ENCODE measurements at regions not wholly inside any gene's neighbourhood (a gene's known extent, or its start where the extent isn't known, plus 50 kb on each side); places are given as distances from the start of the nearest gene placed in this dataset.

DNA sequence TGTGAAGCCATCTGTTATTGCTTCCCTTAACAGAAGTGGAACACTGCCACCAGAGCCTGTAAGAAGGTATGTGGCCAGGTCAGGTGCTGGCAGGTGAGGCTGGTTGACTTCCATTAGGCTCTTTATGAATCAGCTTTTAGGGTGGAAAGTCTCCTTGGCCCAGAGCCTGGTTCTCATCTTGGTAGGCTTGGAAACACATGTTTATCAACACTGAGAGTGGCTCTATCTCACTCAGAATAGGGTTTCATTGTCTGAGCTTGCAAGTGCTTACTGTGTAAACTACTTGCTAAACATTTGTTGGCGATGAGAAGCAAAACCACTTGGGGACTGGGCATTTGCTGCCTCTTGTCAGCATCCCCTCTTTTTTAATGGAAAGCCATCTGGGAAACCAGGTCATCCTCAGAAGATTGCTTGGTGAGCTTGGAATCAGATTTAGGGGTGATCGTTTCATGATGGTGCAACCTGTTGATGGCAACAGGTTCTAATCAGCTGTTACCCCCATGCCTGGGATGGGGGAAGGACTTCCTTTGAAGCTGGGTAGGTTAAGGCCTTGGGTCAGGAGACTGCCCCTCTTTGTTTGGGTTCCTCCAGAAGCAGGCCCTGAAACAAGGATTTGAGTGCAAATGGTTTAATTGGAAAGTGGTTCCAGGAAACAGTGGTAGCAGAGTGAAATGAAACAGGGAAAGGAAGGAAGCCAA lies 75.0 kb upstream of the AMPD3 start:
- Mint-ChIP-seq H3K9me3 (no peaks in the 10 kb centered on the region), H3K4me1 (ENCODE audit: low read depth) (no peaks in the 10 kb centered on the region), H3K4me3 (no peak overlapping the region), H3K36me3 (ENCODE audit: insufficient read depth) (no peaks in the 10 kb centered on the region), H3K27me3 (ENCODE audit: low read depth) (peaks cover 6% of the 10 kb centered on the region)
- no peak for ATAC-seq
- no peak for DNase-seq

DNA sequence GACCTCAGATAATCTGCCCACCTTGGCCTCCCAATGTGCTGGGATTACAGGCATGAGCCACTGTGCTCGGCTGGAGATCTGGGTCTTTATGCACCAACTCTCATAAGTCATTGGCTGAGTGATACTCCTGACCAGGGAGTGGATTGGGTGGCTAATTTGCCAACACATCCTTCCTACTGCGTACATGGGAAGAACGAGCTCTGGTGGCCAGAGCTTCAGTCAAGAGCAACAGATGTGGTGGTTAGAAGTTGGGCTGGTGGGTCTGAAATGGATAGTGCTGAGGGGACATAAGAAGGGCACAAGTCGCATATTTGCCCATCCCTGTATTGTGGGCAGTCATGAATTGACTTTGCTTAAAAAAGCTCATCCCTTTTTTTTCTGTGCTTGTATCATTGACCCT lies 74.1 kb upstream of the AMPD3 start:
- Mint-ChIP-seq H3K4me1 (ENCODE audit: low read depth) (no peaks in the 10 kb centered on the region), H3K4me3 (no peak overlapping the region), H3K36me3 (ENCODE audit: insufficient read depth) (no peaks in the 10 kb centered on the region), H3K27me3 (ENCODE audit: low read depth) (peaks cover 6% of the 10 kb centered on the region), H3K9me3 (no peaks in the 10 kb centered on the region)
- DNase-seq (no peak), ATAC-seq (no peak)

DNA sequence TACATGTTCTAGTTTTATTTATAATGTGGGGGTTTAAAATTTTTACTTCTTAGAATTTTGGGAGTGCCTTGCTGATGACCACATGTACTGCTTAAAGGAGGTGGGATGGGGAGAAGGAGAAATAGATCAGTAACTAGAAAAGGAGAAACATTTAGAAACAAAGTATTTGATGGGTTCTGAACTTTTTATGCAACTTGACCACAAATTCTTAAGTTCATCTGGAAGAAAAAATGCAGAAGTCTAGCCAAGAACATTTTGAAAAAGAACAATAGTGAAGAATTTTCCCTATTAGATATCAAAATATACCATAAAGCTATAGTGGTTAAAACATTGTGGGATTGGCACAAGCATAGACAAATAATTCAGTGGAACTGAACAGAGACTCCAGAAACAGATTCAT lies 73.3 kb upstream of the AMPD3 start:
- ATAC-seq = no peak
- no peak for DNase-seq
- H3K27me3 Mint-ChIP-seq (ENCODE audit: low read depth) = peaks cover 13% of the 10 kb centered on the region
- H3K9me3 Mint-ChIP-seq = no peaks in the 10 kb centered on the region
- H3K36me3 Mint-ChIP-seq (ENCODE audit: insufficient read depth) = no peaks in the 10 kb centered on the region
- no peak overlapping the region for H3K4me3 Mint-ChIP-seq
- no peaks in the 10 kb centered on the region for H3K4me1 Mint-ChIP-seq (ENCODE audit: low read depth)

GRCh38 chr11:10382518-10382917 lies 72.5 kb upstream of the AMPD3 start:
- no peak overlapping the region for H3K4me3 Mint-ChIP-seq
- H3K36me3 Mint-ChIP-seq (ENCODE audit: insufficient read depth) = no peaks in the 10 kb centered on the region
- DNase-seq = no peak
- H3K9me3 Mint-ChIP-seq = no peaks in the 10 kb centered on the region
- peak; percentile 70 to 77 for ATAC-seq
- no peaks in the 10 kb centered on the region for H3K4me1 Mint-ChIP-seq (ENCODE audit: low read depth)
- H3K27me3 Mint-ChIP-seq (ENCODE audit: low read depth) = peaks cover 20% of the 10 kb centered on the region

DNA sequence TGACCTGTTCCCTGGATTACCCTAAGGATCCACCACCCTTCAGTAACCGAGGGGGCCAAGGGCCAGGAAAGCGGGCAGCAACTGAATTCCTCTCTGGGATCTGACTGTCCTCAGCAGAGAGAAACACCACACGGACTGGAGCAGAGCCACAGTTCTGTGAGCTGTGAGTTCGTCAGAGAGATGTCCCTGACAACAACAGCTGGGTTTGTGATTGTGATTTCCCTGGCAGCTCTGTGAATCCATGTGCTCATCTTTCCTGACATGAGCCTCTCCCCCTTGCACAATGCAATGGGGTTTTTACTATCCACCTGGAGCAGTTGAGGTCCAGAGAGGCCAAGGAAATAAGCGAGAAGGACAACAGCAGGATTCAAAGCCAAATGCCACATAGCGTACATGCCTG lies 69.4 kb upstream of the AMPD3 start:
- Mint-ChIP-seq H3K4me1 (ENCODE audit: low read depth) (no peaks in the 10 kb centered on the region), H3K27me3 (ENCODE audit: low read depth) (peaks cover 31% of the 10 kb centered on the region), H3K4me3 (no peak overlapping the region), H3K9me3 (no peaks in the 10 kb centered on the region), H3K36me3 (ENCODE audit: insufficient read depth) (no peaks in the 10 kb centered on the region)
- DNase-seq = no peak
- ATAC-seq = no peak

- no peaks in the 10 kb centered on the region for H3K36me3 Mint-ChIP-seq (ENCODE audit: insufficient read depth)
- no peaks in the 10 kb centered on the region for H3K4me1 Mint-ChIP-seq (ENCODE audit: low read depth)
- no peaks in the 10 kb centered on the region for H3K9me3 Mint-ChIP-seq
- no peak for ATAC-seq
- H3K4me3 Mint-ChIP-seq = no peak overlapping the region
- DNase-seq = no peak
- H3K27me3 Mint-ChIP-seq (ENCODE audit: low read depth) = peaks cover 33% of the 10 kb centered on the region
Measured at GRCh38 chr11:10386361-10386760, 68.7 kb upstream of the AMPD3 start.

- H3K27me3 Mint-ChIP-seq (ENCODE audit: low read depth) = peaks cover 33% of the 10 kb centered on the region
- ATAC-seq (no peak), DNase-seq (no peak)
- no peaks in the 10 kb centered on the region for H3K4me1 Mint-ChIP-seq (ENCODE audit: low read depth)
- no peak overlapping the region for H3K4me3 Mint-ChIP-seq
- no peaks in the 10 kb centered on the region for H3K36me3 Mint-ChIP-seq (ENCODE audit: insufficient read depth)
- H3K9me3 Mint-ChIP-seq = no peaks in the 10 kb centered on the region
Measured at GRCh38 chr11:10386861-10387205, 68.2 kb upstream of the AMPD3 start.

- H3K36me3 Mint-ChIP-seq (ENCODE audit: insufficient read depth) = no peaks in the 10 kb centered on the region
- no peak overlapping the region for H3K4me3 Mint-ChIP-seq
- H3K4me1 Mint-ChIP-seq (ENCODE audit: low read depth) = no peaks in the 10 kb centered on the region
- no peaks in the 10 kb centered on the region for H3K9me3 Mint-ChIP-seq
- peaks cover 37% of the 10 kb centered on the region for H3K27me3 Mint-ChIP-seq (ENCODE audit: low read depth)
- no peak for ATAC-seq
- DNase-seq = no peak
Measured at GRCh38 chr11:10387206-10388083, 67.6 kb upstream of the AMPD3 start.

DNA sequence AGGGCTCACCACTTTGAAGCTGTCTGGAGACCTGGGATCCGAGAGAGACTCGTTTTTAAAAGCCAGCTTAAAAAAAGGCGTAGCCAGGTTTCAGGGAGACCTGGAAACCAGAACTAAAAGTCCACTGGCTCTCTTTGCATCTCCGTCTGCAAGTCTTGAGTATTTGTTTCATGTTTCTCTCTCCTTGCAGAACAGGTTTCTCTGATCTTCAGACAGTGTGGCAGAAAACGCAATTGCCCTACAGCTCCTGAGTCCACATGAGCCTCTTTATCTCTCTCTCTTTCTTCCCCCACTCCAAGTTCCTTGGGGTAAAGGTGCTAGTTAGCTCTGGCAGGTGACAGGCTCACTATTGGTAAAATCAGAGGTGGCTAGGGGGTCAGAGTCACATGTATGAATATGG lies 67.0 kb upstream of the AMPD3 start:
- Mint-ChIP-seq H3K4me3 (no peak overlapping the region), H3K9me3 (no peaks in the 10 kb centered on the region), H3K36me3 (ENCODE audit: insufficient read depth) (no peaks in the 10 kb centered on the region), H3K27me3 (ENCODE audit: low read depth) (peaks cover 38% of the 10 kb centered on the region), H3K4me1 (ENCODE audit: low read depth) (no peaks in the 10 kb centered on the region)
- ATAC-seq (no peak), DNase-seq (no peak)

- DNase-seq (no peak), ATAC-seq (no peak)
- Mint-ChIP-seq H3K9me3 (no peaks in the 10 kb centered on the region), H3K27me3 (ENCODE audit: low read depth) (peaks cover 38% of the 10 kb centered on the region), H3K4me3 (no peak overlapping the region), H3K4me1 (ENCODE audit: low read depth) (no peaks in the 10 kb centered on the region), H3K36me3 (ENCODE audit: insufficient read depth) (no peaks in the 10 kb centered on the region)
Measured at GRCh38 chr11:10388574-10388973, 66.5 kb upstream of the AMPD3 start.

- Mint-ChIP-seq H3K4me3 (no peak overlapping the region), H3K36me3 (ENCODE audit: insufficient read depth) (no peaks in the 10 kb centered on the region), H3K27me3 (ENCODE audit: low read depth) (peaks cover 38% of the 10 kb centered on the region), H3K9me3 (no peaks in the 10 kb centered on the region), H3K4me1 (ENCODE audit: low read depth) (no peaks in the 10 kb centered on the region)
- no peak for ATAC-seq
- DNase-seq = no peak
Measured at GRCh38 chr11:10390375-10390774, 64.7 kb upstream of the AMPD3 start.

DNA sequence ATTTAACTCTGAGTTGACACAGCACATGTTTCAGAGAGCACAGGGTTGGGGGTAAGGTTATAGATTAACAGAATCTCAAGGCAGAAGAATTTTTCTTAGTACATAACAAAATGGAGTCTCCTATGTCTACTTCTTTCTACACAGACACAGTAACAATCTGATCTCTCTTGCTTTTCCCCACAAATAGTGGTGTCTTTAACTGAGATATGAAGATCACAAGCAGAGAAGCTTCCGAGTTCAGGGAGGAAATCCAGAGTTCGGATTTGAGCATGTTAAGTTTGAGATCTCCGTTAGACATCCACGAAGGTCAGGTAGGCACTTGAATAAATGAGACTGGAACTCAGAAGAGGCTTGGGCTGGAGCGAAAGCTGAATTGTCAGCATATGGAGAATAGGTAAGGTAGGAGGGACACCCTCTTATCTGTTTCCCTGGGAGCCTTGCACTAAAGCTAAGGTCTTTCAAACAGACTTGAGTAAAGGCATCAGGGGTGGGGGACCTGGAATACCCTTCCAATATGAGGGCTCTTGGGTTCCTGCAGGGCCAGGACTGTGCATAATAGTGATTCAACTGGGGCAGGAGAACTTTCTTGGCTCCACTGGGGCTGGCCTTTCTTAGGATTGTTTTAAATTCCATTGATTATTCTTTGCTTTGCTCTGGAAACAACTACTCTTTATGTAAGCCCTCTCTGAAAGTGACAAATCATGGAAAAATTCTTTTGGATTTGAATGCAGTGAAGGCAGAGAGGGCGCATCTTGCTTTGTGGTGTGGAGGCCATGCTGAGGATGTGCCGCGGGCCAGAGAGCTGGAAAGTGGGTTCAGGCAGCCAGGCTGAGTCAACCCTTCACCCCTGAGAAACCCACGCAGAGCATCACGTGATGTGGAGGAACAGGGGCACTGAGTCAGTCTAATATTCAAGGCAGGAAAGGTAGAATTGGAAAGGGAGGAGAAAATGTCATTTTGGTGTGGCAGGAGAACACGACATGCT lies 62.7 kb upstream of the AMPD3 start:
- Mint-ChIP-seq H3K4me3 (no peak overlapping the region), H3K27me3 (ENCODE audit: low read depth) (peaks cover 25% of the 10 kb centered on the region), H3K36me3 (ENCODE audit: insufficient read depth) (no peaks in the 10 kb centered on the region), H3K4me1 (ENCODE audit: low read depth) (no peaks in the 10 kb centered on the region), H3K9me3 (no peaks in the 10 kb centered on the region)
- ATAC-seq = no peak
- no peak for DNase-seq

GRCh38 chr11:10394229-10395101 lies 60.6 kb upstream of the AMPD3 start:
- Mint-ChIP-seq H3K9me3 (no peaks in the 10 kb centered on the region), H3K27me3 (ENCODE audit: low read depth) (peaks cover 21% of the 10 kb centered on the region), H3K36me3 (ENCODE audit: insufficient read depth) (no peaks in the 10 kb centered on the region), H3K4me3 (no peak overlapping the region), H3K4me1 (ENCODE audit: low read depth) (no peaks in the 10 kb centered on the region)
- DNase-seq (no peak), ATAC-seq (no peak)

All from activated T-cell treated with anti-CD3 and anti-CD28 coated beads, Interleukin-2, amount 50 U/mL, for 4 hours (primary cell).